Heart right ventricle (tissue), 16 donors: ENCODE measurements at regions not wholly inside any gene's neighbourhood (a gene's known extent, or its start where the extent isn't known, plus 50 kb on each side); places are given as distances from the start of the nearest gene placed in this dataset.

ENCODE experiments used
- ATAC-seq, 8 donors: fragments of 200-7000 bp; cut with Tn5 transposase; one replicate each; pipeline ENCODE4 v1.9.1; 2020; ENCODE audit warnings: mild to moderate bottlenecking in 8 of 8, moderate library complexity in 8 of 8, moderate number of reproducible peaks in 1 of 8
- DNase-seq, 2 donors: peaks; one replicate each; pipeline ENCODE4 v3.0.0-alpha.2; 2020
- H3K27ac ChIP-seq, 10 donors: fragments of 200-600 bp; sonication (generic) in 2 of 10; one replicate each; pipeline versions ENCODE4 v1.5.0 to v1.8.0; 2020 to 2022; ENCODE audit warnings: mild to moderate bottlenecking in 3 of 10
- H3K27me3 ChIP-seq, 7 donors: fragments of 200-600 bp; one replicate each; pipeline ENCODE4 v1.8.0; 2021 to 2022; ENCODE audit warnings: mild to moderate bottlenecking in 2 of 7
- H3K36me3 ChIP-seq, 9 donors: fragments of 200-600 bp; sonication (generic) in 1 of 9; one replicate each; pipeline versions ENCODE4 v1.5.0 to v1.8.0; 2020 to 2022; ENCODE audit warnings: mild to moderate bottlenecking in 2 of 9
- H3K4me1 ChIP-seq, 9 donors: fragments of 200-600 bp; sonication (generic) in 1 of 9; one replicate each; pipeline versions ENCODE4 v1.5.0 to v1.8.0; 2020 to 2022; ENCODE audit warnings: mild to moderate bottlenecking in 4 of 9
- H3K4me3 ChIP-seq, 10 donors: fragments of 200-600 bp; sonication (generic) in 2 of 10; one replicate each; pipeline versions ENCODE4 v1.5.0 to v1.8.0; 2020 to 2022; ENCODE audit warnings: mild to moderate bottlenecking in 7 of 10, moderate library complexity in 2 of 10
- H3K9me3 ChIP-seq, 11 donors: fragments of 200-600 bp in 10 of 11; sonication (generic) in 2 of 11; one replicate each; pipeline versions ENCODE4 v1.5.0 to v1.8.0; 2013 to 2022; ENCODE audit warnings: mild to moderate bottlenecking in 2 of 11, control low read depth in 1 of 11, moderate library complexity in 1 of 11
- WGBS, 2 donors: extraction: QIAGEN DNeasy Blood & Tissue Kit; methylation state at CpG; one replicate each; pipeline ENCODE4 v1.1.7; 2013; ENCODE audit warnings: inconsistent platforms in 1 of 2; 5-methylcytosine and 5-hydroxymethylcytosine counted together
- intact Hi-C, 10 donors: fragments of 100-400 bp; cut with DNase I; formaldehyde crosslinking; loops; one replicate each; pipeline versions ENCODE4 v1.11.1 to v1.14.2; 2022
- TF ChIP-seq, protein P1 (sequence below), 9 donors: fragments of 200-600 bp; sonication (generic) in 2 of 9; IDR thresholded peaks; one replicate each; pipeline versions ENCODE4 v1.5.0 to v1.8.0; 2021 to 2022; ENCODE audit warnings: antibody characterized with exemption in 9 of 9, mild to moderate bottlenecking in 5 of 9, moderate library complexity in 1 of 9
- donor health status: Arrhythmogenic right ventricular cardiomyopathy.
- donor health status: ischemic (EF 13 %, LVEDD 7.1; RV severe dilation, severe dysfunction).
- donor health status: healthy with polysubstance abuse.
- donor health status: DM: no; HTN: yes; CAD: no.
- donor health status: DM: no; HTN: no; CAD: no.
- donor health status: ischemic (EF 25% LVEDD 6.9; RV normal size, moderate dysfunction).
- donor health status: ischemic (EF 25% LVEDD 5.7; RV mildly dilated, moderate dysfunction).
- donor health status: healthy.
- donor health status: DM: yes; HTN: yes; CAD: no.
- donor health status: Ischemic cardiomyopathy.
- donor health status: ischemic (EF 35%, LVEDD 5.7; RV mildly dilated, moderate dysfunction).
- donor health status: nonischemic (EF 11% LVEDD 7.7; RV severe dilation, severe dysfunction).
- donor health status: DM: yes; HTN: yes; CAD: no.
- donor health status: PGD.
- donor health status: ischemic (EF 29% LVEDD 5.4; RV normal size, mild dysfunction).
- donor health status: nonischemic (EF 23%, LVEDD 6.1; RV moderate dilation, normal function).

DNA sequence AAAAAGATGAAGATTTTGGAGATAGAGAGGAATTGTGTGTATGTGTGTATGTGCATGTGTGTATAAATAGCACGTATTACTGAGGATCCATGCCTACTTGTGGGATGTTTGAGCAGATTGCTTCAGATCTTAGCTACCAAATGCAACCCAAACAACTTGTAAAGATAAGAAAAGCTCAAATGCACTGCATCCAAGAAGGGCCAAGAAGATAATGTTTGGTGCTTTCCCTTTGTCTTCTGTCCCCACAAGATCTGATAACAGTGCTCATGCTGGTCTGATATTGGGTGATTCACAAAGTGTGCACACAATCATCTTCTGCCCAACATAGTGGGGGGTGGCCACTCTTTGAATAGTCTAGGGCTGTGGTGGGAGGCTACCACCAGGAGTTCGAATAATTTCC lies 284.8 kb upstream of the CYRIA start:
- Histone ChIP-seq H3K36me3 (no peaks in the 10 kb centered on the region), H3K27ac (no peak overlapping the region), H3K27me3 (peaks cover 0 to 4% (median 0%) of the 10 kb centered on the region in 7 donors), H3K9me3 (no peaks in the 10 kb centered on the region), H3K4me1 (no peaks in the 10 kb centered on the region), H3K4me3 (no peak overlapping the region)
- intact Hi-C loops = no loop called here
- WGBS, 2 donors = 79 to 86% methylated on average over 2 of the region's 2 CpGs
- no peak for DNase-seq
- no peak for ATAC-seq
- TF ChIP-seq, protein P1, sequence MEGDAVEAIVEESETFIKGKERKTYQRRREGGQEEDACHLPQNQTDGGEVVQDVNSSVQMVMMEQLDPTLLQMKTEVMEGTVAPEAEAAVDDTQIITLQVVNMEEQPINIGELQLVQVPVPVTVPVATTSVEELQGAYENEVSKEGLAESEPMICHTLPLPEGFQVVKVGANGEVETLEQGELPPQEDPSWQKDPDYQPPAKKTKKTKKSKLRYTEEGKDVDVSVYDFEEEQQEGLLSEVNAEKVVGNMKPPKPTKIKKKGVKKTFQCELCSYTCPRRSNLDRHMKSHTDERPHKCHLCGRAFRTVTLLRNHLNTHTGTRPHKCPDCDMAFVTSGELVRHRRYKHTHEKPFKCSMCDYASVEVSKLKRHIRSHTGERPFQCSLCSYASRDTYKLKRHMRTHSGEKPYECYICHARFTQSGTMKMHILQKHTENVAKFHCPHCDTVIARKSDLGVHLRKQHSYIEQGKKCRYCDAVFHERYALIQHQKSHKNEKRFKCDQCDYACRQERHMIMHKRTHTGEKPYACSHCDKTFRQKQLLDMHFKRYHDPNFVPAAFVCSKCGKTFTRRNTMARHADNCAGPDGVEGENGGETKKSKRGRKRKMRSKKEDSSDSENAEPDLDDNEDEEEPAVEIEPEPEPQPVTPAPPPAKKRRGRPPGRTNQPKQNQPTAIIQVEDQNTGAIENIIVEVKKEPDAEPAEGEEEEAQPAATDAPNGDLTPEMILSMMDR (IDR thresholded peaks at IDR 0.05) = no peak

DNA sequence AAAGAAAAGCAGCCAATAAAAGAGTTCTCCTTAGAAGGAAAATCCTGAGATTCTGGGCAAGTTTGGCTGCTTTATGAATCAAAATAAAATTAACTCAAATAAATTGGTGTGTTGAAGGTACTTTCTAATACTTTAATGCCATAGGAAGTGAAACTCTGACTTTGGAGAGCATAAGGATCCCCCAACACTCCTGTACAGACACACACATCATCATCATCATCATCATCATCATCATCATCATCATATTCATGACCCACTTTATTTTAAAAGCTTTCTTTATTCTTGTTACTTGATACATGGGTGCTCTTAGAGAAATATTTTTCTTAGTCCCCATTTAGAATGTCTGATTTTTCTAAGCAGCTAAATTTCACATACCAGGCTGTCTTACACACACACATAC lies 283.1 kb upstream of the CYRIA start:
- no peak for DNase-seq
- intact Hi-C loops = no loop called here
- TF ChIP-seq, protein P1 (IDR thresholded peaks at IDR 0.05) = no peak
- Histone ChIP-seq H3K27ac (no peak overlapping the region), H3K4me1 (no peaks in the 10 kb centered on the region), H3K27me3 (peaks cover 0 to 4% (median 0%) of the 10 kb centered on the region in 7 donors), H3K36me3 (no peaks in the 10 kb centered on the region), H3K9me3 (no peaks in the 10 kb centered on the region), H3K4me3 (no peak overlapping the region)
- no peak for ATAC-seq

DNA sequence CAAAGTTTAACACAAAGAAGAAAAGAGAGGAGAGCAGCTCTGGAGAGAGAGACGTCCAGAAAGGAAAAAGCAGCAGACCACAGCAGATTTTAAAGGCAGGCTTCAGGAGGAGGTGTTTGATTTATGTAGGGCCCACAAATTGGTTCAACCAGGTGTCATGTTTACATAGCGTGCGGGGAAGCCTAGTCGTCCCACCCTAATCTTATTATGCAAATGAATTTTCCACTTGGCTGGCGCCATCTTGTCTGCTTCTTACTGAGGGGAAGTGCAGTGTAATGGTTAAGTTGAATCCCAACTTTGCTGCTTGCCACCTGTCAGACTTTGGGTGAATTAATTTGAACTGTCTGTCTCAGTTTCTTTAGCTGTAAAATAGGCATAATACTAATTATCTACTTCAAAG lies 282.4 kb upstream of the CYRIA start:
- DNase-seq (no peak), ATAC-seq (no peak)
- Histone ChIP-seq H3K27me3 (peaks cover 0 to 4% (median 0%) of the 10 kb centered on the region in 7 donors), H3K36me3 (no peaks in the 10 kb centered on the region), H3K4me3 (no peak overlapping the region), H3K27ac (no peak overlapping the region), H3K4me1 (no peaks in the 10 kb centered on the region), H3K9me3 (no peaks in the 10 kb centered on the region)
- intact Hi-C loops = no loop called here
- TF ChIP-seq, protein P1 (IDR thresholded peaks at IDR 0.05) = no peak
- 72 to 75% methylated on average over 5 of the region's 5 CpGs for WGBS, 2 donors

DNA sequence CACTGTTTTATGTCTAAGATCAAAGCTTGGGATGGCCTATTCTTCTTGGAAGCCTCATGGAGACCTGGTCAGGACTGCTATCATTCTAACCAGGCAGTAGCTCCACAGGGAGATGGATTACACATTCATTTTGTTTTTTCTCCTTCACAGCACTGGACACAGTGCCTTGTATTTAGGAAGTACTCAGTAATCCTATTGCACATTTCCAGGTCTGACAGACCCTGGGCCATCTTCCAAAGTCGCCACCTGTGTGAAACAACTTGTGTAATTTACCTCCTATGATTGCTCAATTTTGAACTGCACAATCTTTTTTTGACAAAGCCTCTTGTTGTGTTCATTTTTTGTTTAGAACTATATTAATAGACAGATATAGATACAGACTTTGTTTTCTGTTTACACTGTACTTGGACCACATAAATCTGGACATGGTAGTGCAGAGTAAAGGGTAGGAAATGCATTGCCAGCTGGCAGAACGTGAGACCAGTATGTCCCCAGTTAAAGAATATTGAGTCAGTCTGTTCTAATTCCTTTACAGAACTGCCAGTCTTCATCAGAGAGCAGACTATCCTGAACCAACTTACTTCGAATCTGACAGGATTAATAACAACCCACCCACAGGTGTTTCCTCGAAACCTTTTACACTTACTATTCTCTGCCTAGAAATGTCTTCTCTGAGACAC lies 277.8 kb upstream of the CYRIA start:
- H3K4me3 ChIP-seq = no peak overlapping the region
- ATAC-seq (peak in 1 of 8 donors; percentile 46), DNase-seq (no peak)
- H3K27ac ChIP-seq = no peak overlapping the region
- H3K36me3 ChIP-seq = no peaks in the 10 kb centered on the region
- intact Hi-C loops = loop anchor here in 1 of 10 donors (5.0 kb wide), 1 partner anchor 826 kb away; no protein-coding TSS in a partner anchor
- TF ChIP-seq, protein P1 (IDR thresholded peaks at IDR 0.05) = no peak
- no peaks in the 10 kb centered on the region for H3K4me1 ChIP-seq
- no peaks in the 10 kb centered on the region for H3K27me3 ChIP-seq
- 81 to 84% methylated on average over 4 of the region's 4 CpGs for WGBS, 2 donors
- H3K9me3 ChIP-seq = no peaks in the 10 kb centered on the region
